ENCODE measurements at regions not wholly inside any gene's neighbourhood (a gene's known extent, or its start where the extent isn't known, plus 50 kb on each side); places are given as distances from the start of the nearest gene placed in this dataset.

GRCh38 chr9:75482566-75482965 lies 394.3 kb downstream of the OSTF1 start:
- in situ Hi-C loops (cut with MboI; ENCODE audit: low sequenced_read_pairs in 4 of 4) (loop anchor here in 1 of 4 donors (10.0 kb wide), 1 partner anchor 58 kb away; no protein-coding TSS in a partner anchor), intact Hi-C loops (cut with DNase I; ENCODE audit: low total_unique reads) (no loop called here)
- H3K4me3 ChIP-seq: no peak overlapping the region
- no peak for DNase-seq
- H3K27me3 ChIP-seq: no peaks in the 10 kb centered on the region
- no peaks in the 10 kb centered on the region for H3K4me1 ChIP-seq
- TF ChIP-seq CTCF (IDR thresholded peaks at IDR 0.05 in 4 of 5, conservative IDR thresholded peaks at IDR 0.05 in 1 of 5) (no peak), POLR2A (IDR thresholded peaks at IDR 0.05) (no peak)
- no peaks in the 10 kb centered on the region for H3K9me3 ChIP-seq
- no peak overlapping the region for H3K27ac ChIP-seq
- no peaks in the 10 kb centered on the region for H3K36me3 ChIP-seq
- ATAC-seq: no peak

- Histone ChIP-seq H3K27me3 (no peaks in the 10 kb centered on the region), H3K4me3 (no peak overlapping the region), H3K36me3 (no peaks in the 10 kb centered on the region), H3K4me1 (no peaks in the 10 kb centered on the region), H3K9me3 (no peaks in the 10 kb centered on the region), H3K27ac (no peak overlapping the region)
- no peak for TF ChIP-seq POLR2A (IDR thresholded peaks at IDR 0.05)
- no peak for TF ChIP-seq CTCF (IDR thresholded peaks at IDR 0.05 in 4 of 5, conservative IDR thresholded peaks at IDR 0.05 in 1 of 5)
- ATAC-seq: no peak
- no peak for DNase-seq
- in situ Hi-C loops (cut with MboI; ENCODE audit: low sequenced_read_pairs in 4 of 4): loop anchor here in 1 of 4 donors (10.0 kb wide), 1 partner anchor 59 kb away; no protein-coding TSS in a partner anchor
- intact Hi-C loops (cut with DNase I; ENCODE audit: low total_unique reads): no loop called here
These were observed 395.3 kb downstream of the OSTF1 start for GRCh38 chr9:75483636-75484035.

GRCh38 chr9:75487856-75488718 lies 399.8 kb downstream of the OSTF1 start:
- H3K27me3 ChIP-seq: no peaks in the 10 kb centered on the region
- intact Hi-C loops (cut with DNase I; ENCODE audit: low total_unique reads): no loop called here
- in situ Hi-C loops (cut with MboI; ENCODE audit: low sequenced_read_pairs in 4 of 4): loop anchor here in 1 of 4 donors (10.0 kb wide), 1 partner anchor 63 kb away; no protein-coding TSS in a partner anchor
- H3K4me3 ChIP-seq: no peak overlapping the region
- H3K36me3 ChIP-seq: no peaks in the 10 kb centered on the region
- TF ChIP-seq POLR2A (IDR thresholded peaks at IDR 0.05): no peak
- TF ChIP-seq CTCF (IDR thresholded peaks at IDR 0.05 in 4 of 5, conservative IDR thresholded peaks at IDR 0.05 in 1 of 5): no peak
- H3K4me1 ChIP-seq: no peaks in the 10 kb centered on the region
- ATAC-seq (peak; percentile 45 to 58), DNase-seq (peak in 1 of 2 donors; percentile 18)
- H3K27ac ChIP-seq: peak overlapping the region in 2 of 4 donors; percentile 6 to 39
- H3K9me3 ChIP-seq: no peaks in the 10 kb centered on the region

GRCh38 chr9:75488719-75489110 lies 400.4 kb downstream of the OSTF1 start:
- in situ Hi-C loops (cut with MboI; ENCODE audit: low sequenced_read_pairs in 4 of 4) (loop anchor here in 1 of 4 donors (10.0 kb wide), 1 partner anchor 64 kb away; no protein-coding TSS in a partner anchor), intact Hi-C loops (cut with DNase I; ENCODE audit: low total_unique reads) (no loop called here)
- Histone ChIP-seq H3K4me1 (no peaks in the 10 kb centered on the region), H3K36me3 (no peaks in the 10 kb centered on the region), H3K27ac (peak overlapping the region in 1 of 4 donors; percentile 39), H3K4me3 (no peak overlapping the region), H3K27me3 (no peaks in the 10 kb centered on the region), H3K9me3 (no peaks in the 10 kb centered on the region)
- DNase-seq: no peak
- ATAC-seq: no peak
- TF ChIP-seq POLR2A (IDR thresholded peaks at IDR 0.05) (no peak), CTCF (IDR thresholded peaks at IDR 0.05 in 4 of 5, conservative IDR thresholded peaks at IDR 0.05 in 1 of 5) (no peak)
